ENCODE measurements at regions not wholly inside any gene's neighbourhood (a gene's known extent, or its start where the extent isn't known, plus 50 kb on each side); places are given as distances from the start of the nearest gene placed in this dataset.

- no peaks in the 10 kb centered on the region for H3K79me2 ChIP-seq (ENCODE audit: control insufficient read depth, insufficient read depth, low read length)
- no peak overlapping the region for H2AK5ac ChIP-seq (ENCODE audit: low read length)
- H3K23ac ChIP-seq (ENCODE audit: low read length) = no peak overlapping the region
- H3K4ac ChIP-seq (ENCODE audit: low read depth, low read length) = no peak overlapping the region
- peak overlapping the region; percentile 56 for H3K18ac ChIP-seq (ENCODE audit: low read length)
- no peak overlapping the region for H3K9ac ChIP-seq (ENCODE audit: low read length)
- DNase-seq = peak; percentile 59
- no peaks in the 10 kb centered on the region for H3K27me3 ChIP-seq (ENCODE audit: insufficient read depth, low read length, poor library complexity)
- no peak overlapping the region for H3K4me2 ChIP-seq (ENCODE audit: low read length)
- WGBS (ENCODE audit: extremely low coverage, insufficient coverage, low lambda C conversion rate) = no CpG with 5 or more reads among the region's 9 CpGs
- H4K5ac ChIP-seq (ENCODE audit: low read length) = no peak overlapping the region
- H3K36me3 ChIP-seq (ENCODE audit: control insufficient read depth, insufficient read depth, low read length) = no peaks in the 10 kb centered on the region
- no peaks in the 10 kb centered on the region for H3K79me1 ChIP-seq (ENCODE audit: low read length)
- no peak overlapping the region for H3K27ac ChIP-seq (ENCODE audit: low read depth, low read length)
- H3K4me1 ChIP-seq (ENCODE audit: control insufficient read depth, low read depth, low read length) = no peaks in the 10 kb centered on the region
- H2BK120ac ChIP-seq (ENCODE audit: low read depth, low read length) = no peak overlapping the region
- no peak overlapping the region for H2BK5ac ChIP-seq (ENCODE audit: low read length)
- H2BK15ac ChIP-seq (replicated peaks; ENCODE audit: low read depth) = no peak overlapping the region
- no peak overlapping the region for H3K4me3 ChIP-seq (ENCODE audit: low read length)
- no peak overlapping the region for H4K8ac ChIP-seq (ENCODE audit: low read depth, low read length)
- H3K56ac ChIP-seq (ENCODE audit: low read length) = no peak overlapping the region
Measured at GRCh38 chr15:91408476-91409076, 308.5 kb downstream of the SV2B start.

GRCh38 chr15:91409387-91409786 is 309.3 kb downstream of the SV2B start:
- Histone ChIP-seq H3K4me1 (ENCODE audit: control insufficient read depth, low read depth, low read length) (no peaks in the 10 kb centered on the region), H3K4ac (ENCODE audit: low read depth, low read length) (no peak overlapping the region), H3K36me3 (ENCODE audit: control insufficient read depth, insufficient read depth, low read length) (no peaks in the 10 kb centered on the region), H2BK120ac (ENCODE audit: low read depth, low read length) (no peak overlapping the region), H3K27ac (ENCODE audit: low read depth, low read length) (no peak overlapping the region), H2BK5ac (ENCODE audit: low read length) (no peak overlapping the region), H3K56ac (ENCODE audit: low read length) (no peak overlapping the region), H3K4me2 (ENCODE audit: low read length) (no peak overlapping the region), H3K79me2 (ENCODE audit: control insufficient read depth, insufficient read depth, low read length) (no peaks in the 10 kb centered on the region), H4K5ac (ENCODE audit: low read length) (no peak overlapping the region), H2BK15ac (replicated peaks; ENCODE audit: low read depth) (no peak overlapping the region), H3K79me1 (ENCODE audit: low read length) (no peaks in the 10 kb centered on the region), H3K4me3 (ENCODE audit: low read length) (no peak overlapping the region), H2AK5ac (ENCODE audit: low read length) (no peak overlapping the region), H3K27me3 (ENCODE audit: insufficient read depth, low read length, poor library complexity) (no peaks in the 10 kb centered on the region), H3K18ac (ENCODE audit: low read length) (no peak overlapping the region), H4K8ac (ENCODE audit: low read depth, low read length) (no peak overlapping the region), H3K23ac (ENCODE audit: low read length) (no peak overlapping the region), H3K9ac (ENCODE audit: low read length) (no peak overlapping the region)
- WGBS (ENCODE audit: extremely low coverage, insufficient coverage, low lambda C conversion rate) = no CpG with 5 or more reads among the region's 1 CpG
- no peak for DNase-seq

- Histone ChIP-seq H2AK5ac (ENCODE audit: low read length) (no peak overlapping the region), H3K36me3 (ENCODE audit: control insufficient read depth, insufficient read depth, low read length) (no peaks in the 10 kb centered on the region), H3K79me2 (ENCODE audit: control insufficient read depth, insufficient read depth, low read length) (no peaks in the 10 kb centered on the region), H3K27me3 (ENCODE audit: insufficient read depth, low read length, poor library complexity) (no peaks in the 10 kb centered on the region), H3K4ac (ENCODE audit: low read depth, low read length) (no peak overlapping the region), H4K5ac (ENCODE audit: low read length) (no peak overlapping the region), H3K18ac (ENCODE audit: low read length) (no peak overlapping the region), H3K4me2 (ENCODE audit: low read length) (no peak overlapping the region), H3K79me1 (ENCODE audit: low read length) (no peaks in the 10 kb centered on the region), H2BK5ac (ENCODE audit: low read length) (no peak overlapping the region), H2BK120ac (ENCODE audit: low read depth, low read length) (no peak overlapping the region), H3K27ac (ENCODE audit: low read depth, low read length) (no peak overlapping the region), H2BK15ac (replicated peaks; ENCODE audit: low read depth) (no peak overlapping the region), H3K4me1 (ENCODE audit: control insufficient read depth, low read depth, low read length) (no peaks in the 10 kb centered on the region), H3K23ac (ENCODE audit: low read length) (no peak overlapping the region), H4K8ac (ENCODE audit: low read depth, low read length) (no peak overlapping the region), H3K56ac (ENCODE audit: low read length) (no peak overlapping the region), H3K4me3 (ENCODE audit: low read length) (no peak overlapping the region), H3K9ac (ENCODE audit: low read length) (no peak overlapping the region)
- no peak for DNase-seq
Measured at GRCh38 chr15:91411586-91411985, 311.5 kb downstream of the SV2B start.

DNA sequence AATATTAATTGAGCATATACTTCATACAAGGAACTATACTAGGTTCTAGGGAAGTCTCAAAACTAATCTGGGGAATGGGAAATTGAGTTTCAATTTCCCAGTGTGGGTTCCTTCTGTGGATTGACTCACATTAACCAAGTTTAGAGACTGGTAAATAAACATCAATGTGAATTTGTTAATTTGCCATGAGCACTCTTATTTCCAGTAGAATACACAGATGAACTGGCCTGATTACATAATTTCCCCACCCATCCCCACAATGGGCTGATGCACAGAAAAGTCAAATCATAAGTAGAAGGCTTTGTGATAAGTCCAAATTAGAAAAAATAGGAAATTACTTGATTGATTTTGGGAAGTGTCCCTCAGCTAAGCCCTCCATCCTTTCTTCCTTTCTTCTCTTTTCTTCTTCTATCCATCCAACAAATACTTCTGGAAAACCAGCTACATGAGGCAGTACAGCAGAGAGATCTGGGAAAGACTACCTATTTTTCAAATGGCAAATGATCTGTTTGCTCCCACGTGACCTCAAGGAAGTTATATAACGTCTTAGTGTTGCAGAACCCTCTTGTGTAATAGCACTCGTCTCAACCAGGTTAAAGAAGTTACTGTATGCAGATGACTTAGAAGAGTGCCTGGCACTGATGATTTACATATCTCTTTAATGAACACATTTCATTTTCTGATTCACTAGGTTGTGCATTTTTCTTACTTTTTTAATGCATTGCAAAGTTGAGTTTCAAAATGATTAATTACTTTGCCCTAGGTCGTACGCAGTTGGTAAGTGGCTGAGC is 312.3 kb downstream of the SV2B start:
- H3K23ac ChIP-seq (ENCODE audit: low read length) = no peak overlapping the region
- H3K79me1 ChIP-seq (ENCODE audit: low read length) = no peaks in the 10 kb centered on the region
- no peak overlapping the region for H2BK5ac ChIP-seq (ENCODE audit: low read length)
- H3K4me1 ChIP-seq (ENCODE audit: control insufficient read depth, low read depth, low read length) = no peaks in the 10 kb centered on the region
- H2BK120ac ChIP-seq (ENCODE audit: low read depth, low read length) = no peak overlapping the region
- no peak overlapping the region for H3K56ac ChIP-seq (ENCODE audit: low read length)
- no peak overlapping the region for H3K27ac ChIP-seq (ENCODE audit: low read depth, low read length)
- no peak overlapping the region for H3K18ac ChIP-seq (ENCODE audit: low read length)
- H2AK5ac ChIP-seq (ENCODE audit: low read length) = no peak overlapping the region
- no peak overlapping the region for H3K4me2 ChIP-seq (ENCODE audit: low read length)
- DNase-seq = no peak
- H3K4ac ChIP-seq (ENCODE audit: low read depth, low read length) = no peak overlapping the region
- WGBS (ENCODE audit: extremely low coverage, insufficient coverage, low lambda C conversion rate) = no CpG with 5 or more reads among the region's 5 CpGs
- no peaks in the 10 kb centered on the region for H3K79me2 ChIP-seq (ENCODE audit: control insufficient read depth, insufficient read depth, low read length)
- H3K36me3 ChIP-seq (ENCODE audit: control insufficient read depth, insufficient read depth, low read length) = no peaks in the 10 kb centered on the region
- H3K9ac ChIP-seq (ENCODE audit: low read length) = no peak overlapping the region
- H4K8ac ChIP-seq (ENCODE audit: low read depth, low read length) = no peak overlapping the region
- no peak overlapping the region for H2BK15ac ChIP-seq (replicated peaks; ENCODE audit: low read depth)
- H3K27me3 ChIP-seq (ENCODE audit: insufficient read depth, low read length, poor library complexity) = no peaks in the 10 kb centered on the region
- no peak overlapping the region for H3K4me3 ChIP-seq (ENCODE audit: low read length)
- no peak overlapping the region for H4K5ac ChIP-seq (ENCODE audit: low read length)

- Histone ChIP-seq H3K18ac (ENCODE audit: low read length) (no peak overlapping the region), H3K27me3 (ENCODE audit: insufficient read depth, low read length, poor library complexity) (no peaks in the 10 kb centered on the region)
Measured at GRCh38 chr15:91413142-91413541, 313.1 kb downstream of the SV2B start.

GRCh38 chr15:91414124-91414523 is 314.1 kb downstream of the SV2B start:
- no peak overlapping the region for H4K8ac ChIP-seq (ENCODE audit: low read depth, low read length)
- no peak overlapping the region for H3K4me2 ChIP-seq (ENCODE audit: low read length)
- no peak overlapping the region for H2BK120ac ChIP-seq (ENCODE audit: low read depth, low read length)
- no peak overlapping the region for H3K18ac ChIP-seq (ENCODE audit: low read length)
- H3K79me2 ChIP-seq (ENCODE audit: control insufficient read depth, insufficient read depth, low read length) = no peaks in the 10 kb centered on the region
- H2BK15ac ChIP-seq (replicated peaks; ENCODE audit: low read depth) = no peak overlapping the region
- H3K4ac ChIP-seq (ENCODE audit: low read depth, low read length) = no peak overlapping the region
- no peak overlapping the region for H4K5ac ChIP-seq (ENCODE audit: low read length)
- WGBS (ENCODE audit: extremely low coverage, insufficient coverage, low lambda C conversion rate) = no CpG with 5 or more reads among the region's 2 CpGs
- no peak overlapping the region for H3K23ac ChIP-seq (ENCODE audit: low read length)
- H2AK5ac ChIP-seq (ENCODE audit: low read length) = no peak overlapping the region
- no peaks in the 10 kb centered on the region for H3K79me1 ChIP-seq (ENCODE audit: low read length)
- no peak overlapping the region for H3K4me3 ChIP-seq (ENCODE audit: low read length)
- no peak overlapping the region for H3K56ac ChIP-seq (ENCODE audit: low read length)
- H3K27ac ChIP-seq (ENCODE audit: low read depth, low read length) = no peak overlapping the region
- H3K4me1 ChIP-seq (ENCODE audit: control insufficient read depth, low read depth, low read length) = no peaks in the 10 kb centered on the region
- no peak for DNase-seq
- H2BK5ac ChIP-seq (ENCODE audit: low read length) = no peak overlapping the region
- H3K36me3 ChIP-seq (ENCODE audit: control insufficient read depth, insufficient read depth, low read length) = no peaks in the 10 kb centered on the region
- H3K27me3 ChIP-seq (ENCODE audit: insufficient read depth, low read length, poor library complexity) = no peaks in the 10 kb centered on the region
- H3K9ac ChIP-seq (ENCODE audit: low read length) = no peak overlapping the region

More at GRCh38 chr15:91413142-91413541, 313.1 kb downstream of the SV2B start:
- Histone ChIP-seq H3K4ac (ENCODE audit: low read depth, low read length) (no peak overlapping the region), H3K4me1 (ENCODE audit: control insufficient read depth, low read depth, low read length) (no peaks in the 10 kb centered on the region), H3K79me2 (ENCODE audit: control insufficient read depth, insufficient read depth, low read length) (no peaks in the 10 kb centered on the region), H2BK15ac (replicated peaks; ENCODE audit: low read depth) (no peak overlapping the region), H3K9ac (ENCODE audit: low read length) (no peak overlapping the region), H3K4me2 (ENCODE audit: low read length) (no peak overlapping the region), H3K79me1 (ENCODE audit: low read length) (no peaks in the 10 kb centered on the region), H2BK5ac (ENCODE audit: low read length) (no peak overlapping the region), H2AK5ac (ENCODE audit: low read length) (no peak overlapping the region), H3K56ac (ENCODE audit: low read length) (no peak overlapping the region), H3K23ac (ENCODE audit: low read length) (no peak overlapping the region), H3K36me3 (ENCODE audit: control insufficient read depth, insufficient read depth, low read length) (no peaks in the 10 kb centered on the region), H3K27ac (ENCODE audit: low read depth, low read length) (no peak overlapping the region), H2BK120ac (ENCODE audit: low read depth, low read length) (no peak overlapping the region), H3K4me3 (ENCODE audit: low read length) (no peak overlapping the region), H4K8ac (ENCODE audit: low read depth, low read length) (no peak overlapping the region), H4K5ac (ENCODE audit: low read length) (no peak overlapping the region)
- no peak for DNase-seq
- WGBS (ENCODE audit: extremely low coverage, insufficient coverage, low lambda C conversion rate) = no CpG with 5 or more reads among the region's 2 CpGs
